T-helper 17 cell (primary cell): ENCODE measurements at regions not wholly inside any gene's neighbourhood (a gene's known extent, or its start where the extent isn't known, plus 50 kb on each side); places are given as distances from the start of the nearest gene placed in this dataset.

Source experiments
- ATAC-seq: fragments of 150-1000 bp; cut with Tn5 transposase; 2 replicates; pipeline ENCODE4 v1.10.0; 2021; ENCODE audit warnings: mild to moderate bottlenecking, moderate library complexity
- DNase-seq, 3 donors: peaks; one replicate each; pipeline versions ENCODE4 v3.0.0 to v3.0.0-alpha.2; 2020 to 2021
- H3K9me3 ChIP-seq: one replicate; pipeline ENCODE4 v1.7.0; 2013; ENCODE audit warnings: low read length, mild to moderate bottlenecking; ENCODE audit not compliant: control insufficient read depth, poor library complexity, severe bottlenecking
- H3K27ac Mint-ChIP-seq: one replicate; pipeline ENCODE4 v1.8.0; 2022; ENCODE audit warnings: mild to moderate bottlenecking, moderate library complexity, mixed read lengths
- H3K27me3 Mint-ChIP-seq: one replicate; pipeline ENCODE4 v1.8.0; 2022; ENCODE audit warnings: mixed read lengths
- H3K36me3 Mint-ChIP-seq: one replicate; pipeline ENCODE4 v1.8.0; 2022; ENCODE audit warnings: low read depth, mixed read lengths
- H3K4me1 Mint-ChIP-seq: one replicate; pipeline ENCODE4 v1.8.0; 2022; ENCODE audit warnings: mild to moderate bottlenecking, mixed read lengths
- H3K4me3 Mint-ChIP-seq: one replicate; pipeline ENCODE4 v1.8.0; 2022; ENCODE audit warnings: mild to moderate bottlenecking, moderate library complexity, mixed read lengths

DNA sequence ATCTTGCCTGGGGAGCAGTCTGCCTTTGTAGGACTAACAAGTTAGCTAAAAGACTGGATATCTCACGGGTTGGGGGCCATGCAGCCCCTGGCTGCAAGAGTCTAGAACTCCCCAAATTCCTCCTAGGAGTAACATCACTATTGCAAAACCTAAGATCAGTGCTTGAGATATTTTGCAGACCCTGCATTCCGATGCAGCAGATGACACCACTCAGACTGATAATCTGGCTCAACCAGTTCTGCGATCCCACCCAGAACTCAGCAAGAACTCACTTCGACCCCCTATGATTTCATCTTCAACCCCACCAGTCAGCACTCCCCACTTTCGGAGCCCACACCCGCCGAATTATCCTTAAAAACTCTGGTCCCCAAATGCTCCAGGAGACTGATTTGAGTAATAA, 834.0 kb downstream of the C4orf33 start:
- no peak for ATAC-seq
- no peaks in the 10 kb centered on the region for H3K9me3 ChIP-seq
- H3K27me3 Mint-ChIP-seq: no peaks in the 10 kb centered on the region
- H3K4me3 Mint-ChIP-seq: no peak overlapping the region
- H3K36me3 Mint-ChIP-seq: no peaks in the 10 kb centered on the region
- H3K27ac Mint-ChIP-seq: no peak overlapping the region
- H3K4me1 Mint-ChIP-seq: no peaks in the 10 kb centered on the region
- DNase-seq: no peak

DNA sequence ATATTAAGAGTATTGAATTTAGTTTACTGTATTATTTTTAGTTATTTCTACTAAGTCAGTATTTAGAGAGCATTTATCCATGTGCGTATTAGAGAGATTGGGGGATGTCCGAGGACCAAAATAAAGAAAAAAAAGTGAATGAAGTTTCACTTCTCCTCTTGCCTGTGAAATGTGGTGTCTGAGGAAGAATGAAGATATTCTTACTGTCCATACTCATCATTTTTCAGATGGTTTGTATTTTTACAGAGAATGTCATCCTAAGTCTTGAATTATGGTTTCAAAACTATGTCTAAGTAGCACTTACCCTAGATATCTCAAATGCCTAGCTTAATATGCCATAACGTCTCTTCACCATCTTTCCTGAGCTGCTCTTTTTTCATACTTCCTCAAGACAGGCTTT, 854.3 kb downstream of the C4orf33 start:
- no peaks in the 10 kb centered on the region for H3K4me1 Mint-ChIP-seq
- no peak overlapping the region for H3K4me3 Mint-ChIP-seq
- ATAC-seq: no peak
- H3K27me3 Mint-ChIP-seq: no peaks in the 10 kb centered on the region
- no peaks in the 10 kb centered on the region for H3K36me3 Mint-ChIP-seq
- no peak for DNase-seq
- no peak overlapping the region for H3K27ac Mint-ChIP-seq
- no peaks in the 10 kb centered on the region for H3K9me3 ChIP-seq

DNA sequence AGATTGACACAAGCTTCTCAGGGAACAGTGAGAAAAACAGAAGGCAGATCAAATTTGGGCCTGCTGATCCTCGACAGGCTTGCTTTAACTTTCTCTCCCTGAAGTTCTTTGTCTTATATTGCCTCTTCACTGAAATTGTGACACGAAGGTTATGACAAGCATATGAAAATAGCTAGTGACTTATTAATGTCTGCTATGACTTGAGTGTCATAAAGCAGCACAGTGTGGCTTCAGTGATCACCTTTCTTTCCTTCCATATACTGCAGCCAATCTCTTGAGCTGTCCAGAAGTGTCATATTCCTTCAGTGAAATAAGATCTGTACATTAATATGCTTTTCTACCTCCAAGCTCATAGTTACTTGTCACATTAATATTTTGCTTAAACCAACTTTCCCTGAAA, 870.2 kb downstream of the C4orf33 start:
- Mint-ChIP-seq H3K4me3 (no peak overlapping the region), H3K27me3 (no peaks in the 10 kb centered on the region), H3K36me3 (no peaks in the 10 kb centered on the region), H3K27ac (no peak overlapping the region), H3K4me1 (no peaks in the 10 kb centered on the region)
- ATAC-seq (no peak), DNase-seq (no peak)
- no peaks in the 10 kb centered on the region for H3K9me3 ChIP-seq

GRCh38 chr4:129968366-129968765, 872.4 kb downstream of the C4orf33 start:
- Mint-ChIP-seq H3K36me3 (no peaks in the 10 kb centered on the region), H3K4me3 (no peak overlapping the region), H3K27ac (no peak overlapping the region), H3K27me3 (no peaks in the 10 kb centered on the region), H3K4me1 (no peaks in the 10 kb centered on the region)
- DNase-seq (no peak), ATAC-seq (no peak)
- H3K9me3 ChIP-seq: no peaks in the 10 kb centered on the region

GRCh38 chr4:129968778-129969177, 872.8 kb downstream of the C4orf33 start:
- Mint-ChIP-seq H3K27me3 (no peaks in the 10 kb centered on the region), H3K4me3 (no peak overlapping the region), H3K4me1 (no peaks in the 10 kb centered on the region), H3K36me3 (no peaks in the 10 kb centered on the region), H3K27ac (no peak overlapping the region)
- DNase-seq: no peak
- ATAC-seq: no peak
- H3K9me3 ChIP-seq: no peaks in the 10 kb centered on the region

DNA sequence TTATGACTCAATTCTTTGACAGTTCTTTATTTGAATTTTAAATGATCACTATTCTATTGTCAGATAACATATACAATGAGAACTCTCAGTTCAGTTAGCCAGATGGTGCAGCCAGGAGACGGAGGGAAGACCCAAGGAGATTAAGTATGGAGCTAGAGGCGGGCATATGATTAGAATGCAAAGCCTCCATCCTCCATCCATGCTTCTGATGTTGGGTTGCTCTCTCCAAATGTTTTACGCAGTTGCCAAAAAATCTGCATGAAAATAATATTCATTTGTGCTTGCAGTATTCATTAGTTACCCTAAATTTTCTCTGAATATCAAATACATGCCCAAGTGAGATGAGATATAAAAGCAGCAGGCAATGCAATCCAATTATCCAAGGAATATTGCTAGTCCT, 874.8 kb downstream of the C4orf33 start:
- H3K27me3 Mint-ChIP-seq: no peaks in the 10 kb centered on the region
- no peaks in the 10 kb centered on the region for H3K36me3 Mint-ChIP-seq
- DNase-seq: no peak
- H3K9me3 ChIP-seq: no peaks in the 10 kb centered on the region
- H3K4me3 Mint-ChIP-seq: no peak overlapping the region
- no peak for ATAC-seq
- H3K27ac Mint-ChIP-seq: no peak overlapping the region
- H3K4me1 Mint-ChIP-seq: no peaks in the 10 kb centered on the region

- ATAC-seq: no peak
- H3K4me3 Mint-ChIP-seq: no peak overlapping the region
- no peaks in the 10 kb centered on the region for H3K4me1 Mint-ChIP-seq
- H3K27ac Mint-ChIP-seq: no peak overlapping the region
- H3K36me3 Mint-ChIP-seq: no peaks in the 10 kb centered on the region
- DNase-seq: no peak
- no peaks in the 10 kb centered on the region for H3K9me3 ChIP-seq
- no peaks in the 10 kb centered on the region for H3K27me3 Mint-ChIP-seq
Measured at GRCh38 chr4:129971419-129971818, 875.5 kb downstream of the C4orf33 start.

- H3K27ac Mint-ChIP-seq: no peak overlapping the region
- H3K4me1 Mint-ChIP-seq: no peaks in the 10 kb centered on the region
- DNase-seq: no peak
- no peak overlapping the region for H3K4me3 Mint-ChIP-seq
- no peaks in the 10 kb centered on the region for H3K27me3 Mint-ChIP-seq
- H3K36me3 Mint-ChIP-seq: no peaks in the 10 kb centered on the region
- H3K9me3 ChIP-seq: no peaks in the 10 kb centered on the region
- ATAC-seq: no peak
Measured at GRCh38 chr4:129972257-129972656, 876.3 kb downstream of the C4orf33 start.

- no peaks in the 10 kb centered on the region for H3K9me3 ChIP-seq
- H3K27ac Mint-ChIP-seq: no peak overlapping the region
- no peak overlapping the region for H3K4me3 Mint-ChIP-seq
- H3K4me1 Mint-ChIP-seq: no peaks in the 10 kb centered on the region
- no peak for DNase-seq
- no peak for ATAC-seq
- H3K27me3 Mint-ChIP-seq: no peaks in the 10 kb centered on the region
- H3K36me3 Mint-ChIP-seq: no peaks in the 10 kb centered on the region
Measured at GRCh38 chr4:129974730-129975129, 878.8 kb downstream of the C4orf33 start.

DNA sequence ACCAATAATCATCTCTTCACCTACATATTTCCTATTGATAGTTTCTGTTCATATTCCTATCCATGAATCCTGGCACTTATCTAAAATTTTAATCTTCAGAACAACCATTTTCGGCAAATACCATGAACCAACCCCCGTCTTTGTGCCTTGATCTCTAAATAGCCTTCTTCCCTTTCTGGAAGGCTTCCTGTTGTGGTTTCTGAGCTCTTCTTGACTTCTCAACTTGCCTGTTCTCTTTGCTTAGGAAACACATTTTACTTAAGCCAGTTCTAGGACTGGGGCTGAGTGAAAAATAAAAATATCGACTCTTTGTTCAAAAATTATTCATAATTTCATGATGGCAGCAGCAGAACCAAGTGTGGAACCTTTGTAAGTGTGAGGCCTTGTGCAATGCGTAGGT, 882.4 kb downstream of the C4orf33 start:
- Mint-ChIP-seq H3K27me3 (no peaks in the 10 kb centered on the region), H3K4me1 (no peaks in the 10 kb centered on the region), H3K36me3 (no peaks in the 10 kb centered on the region), H3K4me3 (no peak overlapping the region), H3K27ac (no peak overlapping the region)
- DNase-seq (no peak), ATAC-seq (no peak)
- no peaks in the 10 kb centered on the region for H3K9me3 ChIP-seq

DNA sequence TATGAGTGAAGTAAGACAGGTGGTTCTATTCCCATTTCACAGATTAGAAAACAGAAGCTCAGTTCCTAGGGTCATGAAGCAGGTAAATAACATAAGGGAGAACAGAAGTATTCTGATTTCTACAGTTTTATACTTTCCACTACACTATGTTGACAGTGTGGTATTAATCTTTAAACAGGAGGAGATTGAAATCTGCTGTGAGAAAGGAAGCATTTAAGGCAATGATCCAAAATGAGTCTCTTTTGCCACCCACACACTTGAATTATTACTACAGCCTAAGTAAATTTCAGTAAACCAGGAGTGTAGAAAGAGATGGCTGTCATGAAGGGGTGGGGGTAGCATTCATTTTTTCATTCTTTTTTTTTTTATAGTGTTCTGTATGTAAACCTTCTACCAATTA, 893.0 kb downstream of the C4orf33 start:
- no peak for DNase-seq
- H3K27me3 Mint-ChIP-seq: no peaks in the 10 kb centered on the region
- no peak overlapping the region for H3K27ac Mint-ChIP-seq
- H3K9me3 ChIP-seq: no peaks in the 10 kb centered on the region
- H3K36me3 Mint-ChIP-seq: no peaks in the 10 kb centered on the region
- ATAC-seq: no peak
- no peaks in the 10 kb centered on the region for H3K4me1 Mint-ChIP-seq
- H3K4me3 Mint-ChIP-seq: no peak overlapping the region

GRCh38 chr4:129994715-129995114, 898.8 kb downstream of the C4orf33 start:
- no peaks in the 10 kb centered on the region for H3K4me1 Mint-ChIP-seq
- ATAC-seq: no peak
- no peak overlapping the region for H3K4me3 Mint-ChIP-seq
- no peak overlapping the region for H3K27ac Mint-ChIP-seq
- no peaks in the 10 kb centered on the region for H3K36me3 Mint-ChIP-seq
- H3K9me3 ChIP-seq: no peaks in the 10 kb centered on the region
- no peaks in the 10 kb centered on the region for H3K27me3 Mint-ChIP-seq
- DNase-seq: no peak

- Mint-ChIP-seq H3K4me1 (no peaks in the 10 kb centered on the region), H3K4me3 (no peak overlapping the region), H3K27me3 (no peaks in the 10 kb centered on the region), H3K36me3 (no peaks in the 10 kb centered on the region), H3K27ac (no peak overlapping the region)
- no peak for ATAC-seq
- no peaks in the 10 kb centered on the region for H3K9me3 ChIP-seq
- no peak for DNase-seq
Measured at GRCh38 chr4:129998436-129999150, 902.6 kb downstream of the C4orf33 start.

DNA sequence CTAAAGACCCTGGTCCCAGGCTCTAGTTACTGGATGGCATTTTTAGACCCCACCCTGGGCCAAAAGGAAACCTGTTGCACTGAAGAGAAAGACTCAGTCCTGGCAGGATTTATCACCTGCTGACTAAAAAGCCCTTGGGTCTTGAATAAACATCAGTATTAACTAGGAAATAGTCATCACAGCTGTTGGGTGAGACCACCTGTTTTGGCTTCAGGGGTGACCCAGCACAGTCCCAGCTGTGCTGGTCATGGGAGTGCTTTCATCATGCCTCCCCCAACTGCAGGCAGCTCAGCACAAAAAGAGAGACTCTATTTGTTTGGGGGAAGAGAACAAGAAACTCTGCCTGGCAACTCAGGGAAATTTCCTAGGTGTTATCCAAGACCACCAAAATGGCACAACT, 903.2 kb downstream of the C4orf33 start:
- Mint-ChIP-seq H3K36me3 (no peaks in the 10 kb centered on the region), H3K27me3 (no peaks in the 10 kb centered on the region), H3K27ac (no peak overlapping the region), H3K4me1 (no peaks in the 10 kb centered on the region), H3K4me3 (no peak overlapping the region)
- DNase-seq (no peak), ATAC-seq (no peak)
- no peaks in the 10 kb centered on the region for H3K9me3 ChIP-seq
